Glomerular visceral epithelial cell (primary cell): ENCODE measurements at regions not wholly inside any gene's neighbourhood (a gene's known extent, or its start where the extent isn't known, plus 50 kb on each side); places are given as distances from the start of the nearest gene placed in this dataset.
"Not testable (repeated sequence)": the region's sequence is repeated elsewhere in the genome, so short reads cannot be mapped to it uniquely, and the experiment has no call there.

Experiments
- DNase-seq: peaks from one replicate; pipeline ENCODE4 v3.0.0-alpha.2; 2016; ENCODE audit errors: extremely low spot score

DNA sequence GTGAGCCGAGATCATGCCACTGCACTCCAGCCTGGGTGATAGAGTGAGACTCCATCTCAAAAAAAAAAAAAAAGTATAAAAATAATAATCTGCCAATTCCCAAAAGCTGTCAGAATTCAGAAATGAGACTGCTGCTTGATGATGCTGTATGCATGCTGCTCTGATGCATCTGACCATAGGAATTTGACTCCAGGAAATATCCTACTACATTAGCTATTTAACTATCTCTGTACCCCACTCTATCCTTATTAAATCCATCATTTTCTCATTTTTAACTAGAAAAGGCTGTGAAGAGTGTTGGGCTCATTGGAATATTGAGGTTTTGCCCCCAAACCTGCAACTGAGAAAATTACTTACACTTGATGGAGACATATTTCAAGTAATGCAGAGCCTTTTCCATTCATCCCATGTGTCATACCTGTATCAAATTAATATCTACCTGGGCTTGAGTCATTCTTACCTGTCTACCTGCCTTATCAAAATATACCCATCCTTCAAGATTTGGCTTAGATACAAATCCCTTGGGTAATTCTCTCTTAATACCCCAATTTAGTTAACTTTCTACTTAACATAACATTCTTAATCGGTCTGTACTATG, 135.2 kb upstream of the PREP start:
- no peak for DNase-seq

DNA sequence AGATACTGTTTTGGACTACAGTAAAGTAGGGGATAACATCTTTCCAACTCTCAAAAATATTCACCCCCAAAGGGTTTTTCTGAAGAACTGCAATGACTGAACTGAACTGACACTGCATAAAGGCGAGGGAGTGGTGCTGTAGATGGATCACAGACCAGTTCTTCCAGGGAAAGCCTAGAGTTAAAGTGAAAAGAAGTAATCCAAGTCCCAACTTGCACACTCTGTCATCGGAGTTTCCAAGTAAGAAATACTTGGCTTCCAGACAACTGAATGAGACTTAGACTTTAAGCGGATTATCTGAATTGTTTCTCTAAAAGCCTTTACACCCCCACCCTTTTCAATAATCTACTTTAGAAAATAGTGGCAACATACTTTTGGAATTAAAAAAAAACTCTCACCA, 134.1 kb upstream of the PREP start:
- DNase-seq, result no peak

DNA sequence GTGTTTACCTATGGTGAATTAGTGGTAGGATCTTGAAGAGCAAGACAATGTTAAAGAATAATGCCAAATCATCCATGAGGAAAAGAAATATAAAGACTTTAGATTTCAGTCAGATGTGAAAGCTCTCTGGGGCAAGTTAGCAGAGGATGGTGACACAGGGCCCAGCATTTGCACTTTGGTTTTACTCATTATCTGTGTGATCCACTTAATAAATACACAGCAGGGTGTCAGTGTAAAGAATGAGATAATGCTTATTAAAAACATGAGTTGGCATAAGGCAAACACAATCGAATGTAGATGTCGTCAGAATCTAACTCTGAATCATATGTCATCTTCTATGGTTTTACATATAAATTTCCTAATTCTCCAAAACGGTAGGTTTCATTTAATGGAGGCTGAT, 130.4 kb upstream of the PREP start:
- no peak for DNase-seq

DNA sequence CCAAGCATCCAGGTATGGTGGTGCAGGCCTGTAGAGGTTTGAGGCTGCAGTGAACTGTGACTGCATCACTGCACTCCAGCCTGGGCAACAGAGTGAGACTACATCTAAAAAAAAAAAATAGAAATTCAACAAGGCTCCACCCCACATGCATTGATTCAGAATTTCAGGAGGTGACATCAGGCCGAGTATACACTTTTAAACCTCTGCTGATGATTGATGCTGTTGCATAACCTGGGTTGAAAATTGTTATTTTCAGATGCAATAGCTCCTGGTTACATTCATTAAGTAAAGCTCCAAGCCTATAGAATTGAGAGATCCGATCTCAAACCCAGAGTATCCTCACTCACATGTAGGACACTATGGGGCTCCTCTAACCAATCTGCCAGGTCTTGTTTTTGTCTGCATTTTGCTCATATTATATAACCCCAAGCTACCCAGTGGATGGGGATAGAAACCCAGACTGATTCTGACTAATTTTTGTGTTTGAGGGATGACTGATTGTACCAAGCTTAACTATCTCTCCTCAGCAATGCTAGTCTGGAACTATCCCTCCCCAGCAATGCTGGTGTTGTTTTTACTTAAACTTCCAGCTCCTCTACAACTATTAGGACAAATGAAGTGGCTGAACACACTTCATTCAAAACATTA, 123.5 kb upstream of the PREP start:
- DNase-seq, result no peak

DNA sequence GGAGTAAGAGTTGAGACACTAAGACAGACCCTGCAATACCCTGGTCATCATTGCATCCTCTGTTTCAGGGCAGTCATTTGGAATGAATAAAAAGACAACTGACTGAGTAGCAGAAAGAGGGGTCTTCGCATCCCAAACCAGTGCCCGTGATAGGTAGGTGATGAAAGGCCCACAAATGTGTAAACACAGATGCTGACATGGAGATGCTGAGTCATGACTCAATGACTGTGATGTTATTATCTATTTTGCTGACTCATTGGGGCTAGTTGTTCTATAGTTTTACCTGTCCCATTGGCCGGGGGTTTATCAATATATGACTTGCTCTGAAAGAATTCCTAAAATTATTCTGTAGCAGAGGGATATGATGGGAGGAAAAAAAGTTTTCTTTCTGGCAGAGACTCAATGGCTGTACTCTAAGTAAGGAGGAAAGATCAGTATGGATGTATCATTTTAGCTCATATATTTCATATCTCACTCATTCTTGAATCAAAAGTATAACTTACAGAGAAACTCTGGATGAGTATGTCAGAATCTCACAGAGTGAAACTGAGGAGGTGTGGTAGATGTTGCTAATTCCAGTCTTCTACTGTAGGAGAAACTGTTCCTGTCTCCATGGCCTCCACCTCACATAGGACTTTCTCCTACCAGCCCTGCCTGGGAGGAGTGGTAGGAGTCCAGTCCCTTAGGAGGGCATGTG, 119.9 kb upstream of the PREP start:
- no peak for DNase-seq

DNA sequence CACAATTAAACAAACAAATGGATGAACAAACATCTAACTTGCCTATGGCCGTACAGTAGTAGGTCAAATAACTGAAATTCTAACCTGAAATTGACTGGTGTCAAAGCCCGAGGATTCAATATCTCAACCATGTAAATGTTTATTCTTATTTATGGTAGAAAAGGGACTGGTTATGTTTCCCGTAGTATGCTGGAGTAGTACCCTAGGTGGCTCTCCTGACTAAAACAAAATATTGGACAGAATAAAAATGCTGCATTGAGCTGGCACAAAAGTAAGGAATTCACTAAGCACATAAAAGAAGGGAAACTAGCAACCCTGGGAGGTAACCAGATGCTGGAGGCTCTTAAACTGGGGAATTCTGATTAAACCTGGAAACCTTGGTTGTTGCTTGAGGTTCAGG, 117.1 kb upstream of the PREP start:
- DNase-seq, result no peak

DNA sequence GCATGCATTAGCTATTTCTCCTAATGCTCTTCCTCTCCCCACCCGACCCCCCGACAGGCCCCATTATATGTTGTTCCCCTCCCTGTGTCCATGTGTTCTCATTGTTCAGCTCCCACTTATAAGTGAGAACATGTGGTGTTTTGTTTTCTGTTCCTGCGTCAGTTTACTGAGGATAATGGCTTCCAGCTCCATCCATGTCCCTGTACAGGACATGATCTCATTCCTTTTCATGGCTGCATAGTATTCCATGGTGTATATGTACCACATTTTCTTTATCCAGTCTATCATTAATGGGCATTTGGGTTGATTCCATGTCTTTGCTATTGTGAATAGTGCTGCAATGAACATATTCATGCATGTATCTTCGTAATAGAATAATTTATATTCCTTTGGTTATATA, 116.1 kb upstream of the PREP start:
- DNase-seq, result not testable (repeated sequence)

DNA sequence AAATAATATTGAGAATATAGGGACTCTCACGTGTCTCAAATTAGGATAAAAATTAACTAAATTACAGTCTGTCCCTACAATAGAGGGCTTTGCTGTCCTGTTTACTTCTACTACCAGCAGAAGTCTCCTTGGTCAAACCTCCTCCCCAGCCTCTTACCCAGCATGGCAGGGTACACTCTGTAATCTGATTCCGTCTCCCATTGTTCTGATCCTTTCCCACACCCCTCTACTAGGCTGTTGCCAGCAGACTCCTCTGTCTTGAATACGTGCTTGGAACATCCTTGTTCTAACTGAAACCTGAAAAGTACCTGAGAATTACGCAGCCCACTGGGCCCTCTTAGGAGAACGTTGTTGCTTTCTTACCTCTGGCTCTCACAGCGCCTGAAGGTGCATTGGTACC, 112.2 kb upstream of the PREP start:
- no peak for DNase-seq

DNA sequence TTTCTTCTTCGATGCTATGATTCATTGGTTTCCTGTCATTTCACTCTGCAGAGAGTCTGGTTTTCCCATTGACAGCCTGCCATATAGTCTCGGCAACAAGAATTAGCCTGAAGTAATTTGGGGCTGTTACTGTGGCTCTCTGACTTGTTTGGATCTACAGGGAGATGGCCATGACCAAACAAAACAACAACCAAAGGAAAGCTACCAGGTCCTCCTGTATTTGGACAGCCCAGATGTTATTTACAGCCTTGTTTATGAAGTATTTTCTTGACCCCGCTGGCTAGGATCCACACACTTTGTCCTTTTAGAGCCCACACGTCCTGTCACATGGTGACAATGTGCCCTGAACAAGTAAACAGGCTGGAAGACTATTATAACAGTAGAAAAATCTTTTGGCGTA, 111.4 kb upstream of the PREP start:
- DNase-seq, result no peak

DNA sequence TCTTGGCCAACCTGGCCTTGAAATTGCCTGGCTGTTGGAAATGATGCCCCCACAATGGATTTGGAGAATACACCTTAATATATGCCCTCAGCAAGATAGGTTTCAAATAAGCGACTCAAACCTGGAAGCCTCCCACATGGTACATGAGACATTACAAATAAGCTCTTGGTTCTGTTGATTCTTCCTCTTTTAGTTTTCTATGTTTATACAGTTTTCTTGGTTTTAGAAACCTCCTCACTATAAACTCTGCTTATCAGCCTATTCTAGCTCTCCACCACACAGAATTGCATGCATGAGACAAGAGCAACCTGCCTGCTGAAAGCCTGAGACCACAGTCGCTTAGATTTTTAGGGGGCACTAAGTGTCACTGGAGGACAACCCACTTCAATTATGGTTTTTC, 108.8 kb upstream of the PREP start:
- DNase-seq, result no peak

DNA sequence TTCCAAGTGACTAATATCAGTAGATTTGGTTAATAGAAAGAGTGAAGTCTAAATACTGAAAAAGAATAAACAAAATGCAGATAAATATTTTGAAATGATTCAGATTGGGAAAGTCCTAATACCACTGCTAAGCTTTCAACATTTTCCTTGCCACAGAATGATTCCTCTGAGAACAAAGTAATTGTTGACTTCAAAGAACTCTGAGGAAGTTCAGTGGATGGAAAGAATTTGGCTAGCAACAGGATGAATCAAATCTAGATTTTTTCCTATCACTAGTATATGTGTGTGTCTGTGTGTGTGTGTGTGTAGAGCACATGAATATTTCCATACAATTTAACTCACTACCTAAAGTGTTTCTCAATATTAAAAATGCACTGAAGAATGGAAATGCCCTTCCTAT, 107.9 kb upstream of the PREP start:
- DNase-seq, result no peak

DNA sequence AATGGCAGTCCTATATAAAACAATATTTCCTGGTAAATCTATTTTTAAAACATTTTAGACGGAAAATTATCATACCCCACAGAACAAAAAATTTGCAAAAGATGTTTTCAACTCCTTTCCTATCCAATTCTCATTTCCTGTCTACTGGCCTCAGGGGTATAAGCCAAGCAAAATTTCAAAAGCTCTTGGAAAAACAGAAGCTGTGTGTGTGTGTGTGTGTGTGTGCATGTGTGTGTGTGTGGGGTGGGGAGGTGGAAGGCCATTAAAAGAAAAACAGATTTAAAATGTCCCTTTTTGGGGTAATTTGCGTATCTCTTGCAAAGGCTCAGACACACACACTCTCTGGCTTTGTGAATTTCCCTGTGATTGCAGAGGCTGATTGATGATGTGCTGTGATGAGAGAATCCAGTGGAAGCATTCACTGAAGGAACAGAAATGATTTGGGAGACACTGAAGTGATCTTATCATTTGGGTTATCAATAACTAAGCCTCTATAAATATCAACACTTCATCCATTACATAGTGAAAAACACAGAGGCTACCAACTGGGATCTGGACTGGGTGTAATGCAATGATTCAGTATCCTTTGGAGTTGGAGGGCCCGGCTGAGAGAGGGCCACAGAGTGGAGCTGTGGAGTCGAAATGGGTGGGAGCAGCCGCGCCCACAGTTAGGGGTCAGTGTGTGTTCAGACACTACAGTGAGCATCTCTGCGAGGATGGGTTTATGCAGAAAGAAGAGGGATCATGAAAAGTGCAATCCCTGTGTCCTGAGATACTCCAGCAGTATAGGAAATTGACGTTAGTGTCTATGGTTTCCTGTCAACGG, 106.8 kb upstream of the PREP start:
- peak; percentile 13 for DNase-seq

DNA sequence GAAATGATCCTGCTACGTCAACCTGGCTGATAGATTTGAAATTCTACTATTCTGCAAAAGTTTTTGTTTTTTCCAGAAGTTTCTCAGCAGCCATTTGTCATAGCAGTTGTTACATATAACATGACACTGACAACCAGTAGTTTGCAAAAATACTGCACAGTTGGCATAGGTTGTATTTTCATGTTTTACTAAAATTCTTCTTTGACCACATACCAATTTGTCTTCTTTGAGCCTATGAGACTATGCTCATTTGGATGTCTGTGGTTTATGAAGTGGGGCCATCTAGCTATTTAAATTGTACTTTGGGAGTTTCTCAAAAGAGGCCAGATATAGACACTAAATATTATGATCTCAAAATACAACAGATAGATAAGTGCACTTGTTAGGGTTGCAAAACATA, 104.9 kb upstream of the PREP start:
- DNase-seq, result no peak

DNA sequence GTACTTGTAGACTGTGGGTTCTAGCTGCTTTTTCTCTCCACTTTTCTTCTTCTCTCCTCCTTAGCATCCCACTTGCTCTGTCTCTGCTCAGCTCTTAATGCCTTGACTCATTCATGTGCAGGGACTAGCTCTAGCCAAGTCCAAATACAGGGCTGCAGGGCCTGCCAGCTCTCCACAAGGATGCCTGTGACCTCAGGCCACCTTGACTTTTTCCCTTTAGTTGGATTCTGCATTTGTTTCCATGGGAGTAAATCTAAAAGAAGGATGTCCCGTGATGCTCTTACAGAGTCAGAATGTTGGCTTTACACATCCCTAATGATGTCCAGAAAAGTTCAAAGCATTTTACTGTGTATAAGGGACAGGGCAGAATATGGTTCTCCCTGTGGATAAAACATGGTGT, 101.8 kb upstream of the PREP start:
- DNase-seq, result no peak

DNA sequence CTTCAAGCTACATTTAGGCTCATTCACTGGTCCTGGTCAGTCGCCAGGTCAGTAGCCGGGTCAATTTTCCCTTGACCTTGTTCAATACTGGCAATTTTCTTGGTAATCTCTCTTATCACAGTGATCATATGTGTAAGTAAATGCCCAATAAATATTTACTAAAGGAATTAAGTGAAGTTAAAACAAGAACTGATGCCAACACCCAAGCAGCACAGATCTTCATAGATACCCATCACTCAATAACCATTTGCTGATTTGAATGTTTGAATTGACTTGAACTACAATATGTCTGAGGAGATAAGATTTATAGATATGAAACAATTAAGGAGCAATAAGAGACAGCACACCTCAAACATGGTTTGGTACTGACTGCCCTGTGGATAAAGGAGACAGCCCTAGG, 100.8 kb upstream of the PREP start:
- no peak for DNase-seq

DNA sequence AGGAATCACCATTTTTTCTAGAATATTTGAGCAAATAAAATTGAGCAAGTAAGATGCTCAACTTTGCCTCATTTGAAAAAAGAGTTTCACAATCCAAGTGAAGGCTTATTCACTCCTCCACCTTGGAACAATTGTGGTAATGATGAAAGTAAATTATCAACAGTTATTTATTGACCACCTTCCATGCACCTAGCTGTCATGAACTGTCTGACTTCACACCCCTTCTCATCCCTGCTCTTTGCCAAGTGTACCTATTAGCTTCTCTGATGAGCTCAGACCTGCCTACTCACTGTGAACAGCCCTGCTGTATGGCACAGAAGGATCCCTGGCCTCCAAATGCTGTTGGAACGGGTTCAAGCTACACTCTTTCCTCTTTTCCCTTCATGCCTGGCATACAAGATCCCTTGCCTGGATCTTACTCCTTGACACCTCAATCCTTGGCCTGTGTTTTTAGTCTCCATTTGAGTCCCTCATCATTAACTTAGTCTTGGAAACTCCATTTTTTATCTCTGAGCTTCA, 99.0 kb upstream of the PREP start:
- no peak for DNase-seq

DNA sequence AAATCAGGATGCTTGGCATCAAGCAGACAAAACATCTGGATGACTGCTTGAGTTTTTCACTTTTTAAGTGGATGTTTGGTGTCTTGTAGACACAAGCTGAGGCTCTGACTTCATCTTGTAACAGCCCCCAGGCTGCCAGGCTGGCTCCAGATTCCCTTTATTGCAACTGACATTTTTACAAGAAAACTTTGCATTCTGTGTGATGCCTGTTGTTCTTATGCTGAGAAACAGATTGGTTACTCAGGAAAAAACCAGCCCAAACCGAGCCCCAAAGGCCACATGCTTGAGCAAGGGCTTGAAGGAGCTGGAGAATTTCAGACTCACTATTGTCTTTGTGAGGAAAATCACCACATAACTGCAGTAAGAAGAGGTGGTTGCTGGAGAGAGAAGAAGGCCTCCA, 98.4 kb upstream of the PREP start:
- no peak for DNase-seq

DNA sequence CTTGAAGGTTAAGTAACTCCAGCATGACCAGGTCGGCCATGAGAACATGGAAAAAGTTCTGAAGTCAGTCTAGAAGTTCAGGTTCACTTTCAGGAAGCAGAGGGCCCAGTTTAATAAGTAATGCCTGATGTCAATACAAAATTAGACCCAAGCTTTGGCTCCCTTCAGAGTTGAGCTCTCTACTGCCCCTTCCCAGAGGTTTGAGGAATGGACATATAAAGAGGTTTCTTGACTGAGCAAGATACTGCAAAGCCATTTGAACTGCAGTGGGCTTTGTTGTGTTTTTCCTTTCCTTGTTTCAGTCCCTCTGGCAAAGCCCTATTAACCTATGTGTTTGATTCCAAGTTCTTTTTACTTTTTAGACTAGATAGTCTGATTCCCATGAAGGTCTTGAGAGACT, 97.8 kb upstream of the PREP start:
- no peak for DNase-seq

DNA sequence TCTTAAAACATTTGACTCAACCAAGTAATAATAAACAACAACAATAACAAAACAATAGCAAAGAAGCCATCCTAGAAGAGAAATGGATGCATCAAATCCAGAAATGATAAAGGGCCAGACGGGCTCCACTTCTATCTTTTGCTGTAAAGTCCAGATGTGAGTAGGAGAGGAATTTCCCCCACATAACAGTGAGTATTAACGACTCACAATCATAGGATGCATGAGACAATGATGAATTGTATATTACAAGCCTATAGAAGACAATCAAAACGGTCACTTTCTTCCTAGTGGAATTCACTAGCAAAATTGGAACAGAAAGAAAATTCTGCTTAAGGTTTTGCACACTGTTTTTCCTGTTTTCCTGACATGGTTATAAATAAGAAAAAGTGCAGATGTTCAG, 97.0 kb upstream of the PREP start:
- DNase-seq, result no peak

DNA sequence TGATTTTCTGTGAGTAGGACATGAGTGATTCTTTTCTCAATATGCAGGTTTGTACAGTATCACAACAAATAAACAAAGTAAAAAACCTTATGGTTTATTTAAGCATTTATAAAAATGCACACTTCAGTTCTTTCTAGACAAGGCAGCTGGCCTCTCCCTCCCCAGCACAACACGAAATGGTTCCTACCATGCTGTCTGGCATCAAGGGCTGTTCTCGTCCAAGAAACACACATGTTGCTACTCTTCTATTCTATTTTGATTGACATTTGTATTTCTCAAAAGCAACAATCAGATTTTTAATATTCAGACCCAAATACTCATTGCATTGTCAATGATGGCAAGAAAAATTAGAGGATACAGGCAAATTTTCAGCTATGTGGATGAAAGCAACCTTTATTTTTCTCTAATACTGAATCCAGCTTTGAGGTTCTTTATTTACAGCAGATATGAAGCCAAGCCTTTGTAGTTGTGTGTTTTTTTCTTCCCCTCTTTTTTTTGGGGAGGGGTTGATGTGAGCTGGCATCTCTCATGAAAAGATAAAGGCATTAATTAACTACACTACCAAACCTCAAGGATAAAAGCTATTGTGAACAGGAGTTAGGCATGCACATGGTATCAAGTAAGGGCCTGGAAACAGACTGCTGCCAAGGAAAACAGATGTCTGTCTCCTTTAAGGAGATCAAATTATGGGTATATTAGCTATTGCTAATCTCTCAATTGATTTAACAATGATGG, 96.4 kb upstream of the PREP start:
- no peak for DNase-seq

DNA sequence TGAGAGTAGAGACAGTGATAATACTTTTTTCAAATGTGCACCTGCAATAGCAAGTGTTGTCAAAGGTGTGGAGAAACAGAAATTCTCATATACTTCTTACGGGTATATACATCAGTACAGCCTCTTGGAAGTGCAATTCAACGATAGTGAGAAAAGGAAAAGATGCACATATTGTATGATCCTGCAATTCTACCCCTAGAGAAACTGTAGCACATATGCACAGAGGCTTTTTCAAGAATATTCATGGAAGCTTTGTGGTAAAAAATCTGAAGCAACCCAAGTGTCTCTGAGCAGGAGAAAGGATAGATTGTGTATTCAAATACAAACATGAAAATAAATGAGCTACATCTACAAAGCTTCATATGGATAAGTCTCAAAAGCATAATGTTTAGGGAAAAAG, 94.7 kb upstream of the PREP start:
- no peak for DNase-seq

DNA sequence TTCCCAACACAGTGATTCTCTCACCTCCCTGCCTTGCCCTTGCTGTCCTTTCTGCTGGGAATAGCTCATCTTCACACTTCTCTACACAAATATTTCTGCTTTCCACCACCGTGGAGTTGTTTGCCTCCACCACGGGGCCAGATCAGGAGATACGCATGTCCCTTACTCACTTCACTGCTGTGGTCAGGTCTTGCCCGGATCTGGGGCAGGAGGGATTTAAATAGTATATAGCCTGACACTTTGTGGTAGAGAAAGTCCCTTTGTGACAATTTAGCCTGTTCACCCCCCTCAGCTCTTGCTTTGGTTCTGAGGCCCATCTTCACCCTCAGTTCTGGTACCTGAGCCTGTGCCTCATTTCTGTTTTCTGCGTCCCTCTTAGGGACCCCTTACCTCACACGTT, 92.6 kb upstream of the PREP start:
- DNase-seq, result no peak
